ENCODE measurements at regions not wholly inside any gene's neighbourhood (a gene's known extent, or its start where the extent isn't known, plus 50 kb on each side); places are given as distances from the start of the nearest gene placed in this dataset.

GRCh38 chr4:174438711-174439110 lies 83.6 kb downstream of the HPGD start:
- H3K9me3 ChIP-seq (ENCODE audit: control insufficient read depth in 2 of 2, insufficient read depth in 1 of 2, low read depth in 1 of 2, low read length in 1 of 2), result peaks cover 0 to 3% of the 10 kb centered on the region in 2 donors
- DNase-seq (no peak), FAIRE-seq (no peak)
- H3K27me3 ChIP-seq (ENCODE audit: control insufficient read depth in 3 of 3, insufficient read depth in 3 of 3, low read length in 3 of 3), result no peaks in the 10 kb centered on the region
- no peak overlapping the region for H3K27ac ChIP-seq (ENCODE audit: low read depth in 1 of 3, low read length in 2 of 3)
- 91 to 98% (median 94%) methylated on average over 7 of the region's 7 CpGs for WGBS, 3 donors
- H3K4me3 ChIP-seq (ENCODE audit: low read depth in 1 of 3, low read length in 3 of 3), result no peak overlapping the region
- H3K36me3 ChIP-seq (ENCODE audit: control insufficient read depth in 3 of 3, insufficient read depth in 2 of 3, low read depth in 1 of 3, low read length in 3 of 3), result no peaks in the 10 kb centered on the region
- H3K4me1 ChIP-seq (ENCODE audit: control insufficient read depth in 3 of 3, insufficient read depth in 2 of 3, low read depth in 1 of 3, low read length in 2 of 3), result no peaks in the 10 kb centered on the region

- FAIRE-seq (no peak), DNase-seq (no peak)
- no peaks in the 10 kb centered on the region for H3K36me3 ChIP-seq (ENCODE audit: control insufficient read depth in 3 of 3, insufficient read depth in 2 of 3, low read depth in 1 of 3, low read length in 3 of 3)
- H3K4me3 ChIP-seq (ENCODE audit: low read depth in 1 of 3, low read length in 3 of 3), result no peak overlapping the region
- peaks cover 0 to 3% of the 10 kb centered on the region in 2 donors for H3K9me3 ChIP-seq (ENCODE audit: control insufficient read depth in 2 of 2, insufficient read depth in 1 of 2, low read depth in 1 of 2, low read length in 1 of 2)
- H3K27ac ChIP-seq (ENCODE audit: low read depth in 1 of 3, low read length in 2 of 3), result no peak overlapping the region
- no peaks in the 10 kb centered on the region for H3K27me3 ChIP-seq (ENCODE audit: control insufficient read depth in 3 of 3, insufficient read depth in 3 of 3, low read length in 3 of 3)
- H3K4me1 ChIP-seq (ENCODE audit: control insufficient read depth in 3 of 3, insufficient read depth in 2 of 3, low read depth in 1 of 3, low read length in 2 of 3), result no peaks in the 10 kb centered on the region
- 31 to 52% (median 39%) methylated on average over 1 of the region's 1 CpG for WGBS, 3 donors
Measured at GRCh38 chr4:174437749-174438148, 84.5 kb downstream of the HPGD start.

DNA sequence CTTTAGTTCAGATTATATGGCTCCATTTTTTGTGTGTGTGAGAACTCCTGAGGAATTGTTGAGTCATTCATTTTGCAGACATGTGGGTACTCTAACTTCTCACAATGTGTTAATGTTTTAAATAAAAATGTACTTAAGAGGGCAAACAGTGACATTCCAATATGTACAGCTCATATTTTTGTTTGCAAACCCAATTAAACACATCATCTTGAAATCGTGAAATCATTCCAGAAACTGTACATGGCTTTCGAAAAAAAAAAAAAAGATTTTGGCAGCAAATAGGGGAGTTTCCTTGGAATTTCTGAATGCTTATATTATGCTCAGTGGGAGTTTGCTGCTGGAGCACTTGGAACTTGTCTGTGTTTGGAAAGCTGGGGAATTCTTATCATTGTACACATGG lies 85.0 kb downstream of the HPGD start:
- Histone ChIP-seq H3K9me3 (ENCODE audit: control insufficient read depth in 2 of 2, insufficient read depth in 1 of 2, low read depth in 1 of 2, low read length in 1 of 2) (peaks cover 0 to 3% of the 10 kb centered on the region in 2 donors), H3K4me1 (ENCODE audit: control insufficient read depth in 3 of 3, insufficient read depth in 2 of 3, low read depth in 1 of 3, low read length in 2 of 3) (no peaks in the 10 kb centered on the region), H3K36me3 (ENCODE audit: control insufficient read depth in 3 of 3, insufficient read depth in 2 of 3, low read depth in 1 of 3, low read length in 3 of 3) (no peaks in the 10 kb centered on the region), H3K27ac (ENCODE audit: low read depth in 1 of 3, low read length in 2 of 3) (no peak overlapping the region), H3K4me3 (ENCODE audit: low read depth in 1 of 3, low read length in 3 of 3) (no peak overlapping the region), H3K27me3 (ENCODE audit: control insufficient read depth in 3 of 3, insufficient read depth in 3 of 3, low read length in 3 of 3) (no peaks in the 10 kb centered on the region)
- FAIRE-seq, result no peak
- DNase-seq, result no peak
- 48 to 74% (median 68%) methylated on average over 2 of the region's 2 CpGs for WGBS, 3 donors

DNA sequence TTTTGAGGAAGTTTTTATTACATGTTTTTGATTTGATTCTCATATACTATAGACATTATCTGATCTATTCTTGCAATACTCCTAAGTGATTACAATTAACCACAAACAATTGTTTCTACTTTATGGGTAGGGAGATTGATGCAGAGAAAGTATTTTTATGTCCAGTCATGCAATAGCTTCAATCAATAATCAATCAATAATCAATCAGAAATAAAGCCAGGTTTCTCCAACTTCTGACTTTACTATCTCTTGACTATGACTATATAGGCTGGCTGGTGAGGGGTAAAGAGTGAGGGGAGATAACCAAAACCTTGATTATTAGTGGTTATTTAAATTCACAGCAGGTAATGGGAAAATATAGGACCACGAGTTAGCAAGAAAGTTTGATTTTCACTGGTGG lies 85.9 kb downstream of the HPGD start:
- H3K9me3 ChIP-seq (ENCODE audit: control insufficient read depth in 2 of 2, insufficient read depth in 1 of 2, low read depth in 1 of 2, low read length in 1 of 2), result no peaks in the 10 kb centered on the region
- 86 to 89% (median 87%) methylated on average over 1 of the region's 1 CpG for WGBS, 3 donors
- no peak overlapping the region for H3K4me3 ChIP-seq (ENCODE audit: low read depth in 1 of 3, low read length in 3 of 3)
- no peak overlapping the region for H3K27ac ChIP-seq (ENCODE audit: low read depth in 1 of 3, low read length in 2 of 3)
- DNase-seq, result no peak
- no peaks in the 10 kb centered on the region for H3K36me3 ChIP-seq (ENCODE audit: control insufficient read depth in 3 of 3, insufficient read depth in 2 of 3, low read depth in 1 of 3, low read length in 3 of 3)
- FAIRE-seq, result no peak
- no peaks in the 10 kb centered on the region for H3K27me3 ChIP-seq (ENCODE audit: control insufficient read depth in 3 of 3, insufficient read depth in 3 of 3, low read length in 3 of 3)
- no peaks in the 10 kb centered on the region for H3K4me1 ChIP-seq (ENCODE audit: control insufficient read depth in 3 of 3, insufficient read depth in 2 of 3, low read depth in 1 of 3, low read length in 2 of 3)

- 83 to 98% (median 85%) methylated on average over 2 of the region's 2 CpGs for WGBS, 3 donors
- no peak overlapping the region for H3K4me3 ChIP-seq (ENCODE audit: low read depth in 1 of 3, low read length in 3 of 3)
- FAIRE-seq, result no peak
Measured at GRCh38 chr4:174435974-174436373, 86.3 kb downstream of the HPGD start.

DNA sequence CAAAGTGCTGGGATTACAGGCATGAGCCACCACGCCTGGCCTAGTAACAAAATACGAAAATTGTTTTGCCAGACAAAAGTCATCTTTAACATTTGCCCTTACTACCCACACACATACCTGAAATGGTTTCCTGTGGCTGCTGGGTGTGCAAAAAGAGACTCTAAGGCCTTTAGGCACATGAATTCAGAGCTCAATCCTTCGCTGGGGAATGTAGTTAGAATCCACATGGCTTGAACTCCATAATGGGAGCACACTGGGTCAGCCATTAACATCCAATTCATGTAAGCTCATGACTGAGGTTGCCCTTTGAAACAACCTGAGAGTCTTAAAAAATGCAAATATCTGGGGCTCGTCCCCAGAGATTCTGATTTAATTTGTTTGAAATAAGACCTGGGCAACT lies 87.8 kb downstream of the HPGD start:
- FAIRE-seq, result no peak
- DNase-seq, result no peak

More at GRCh38 chr4:174435974-174436373, 86.3 kb downstream of the HPGD start:
- no peak for DNase-seq
- H3K4me1 ChIP-seq (ENCODE audit: control insufficient read depth in 3 of 3, insufficient read depth in 2 of 3, low read depth in 1 of 3, low read length in 2 of 3), result no peaks in the 10 kb centered on the region
- no peak overlapping the region for H3K27ac ChIP-seq (ENCODE audit: low read depth in 1 of 3, low read length in 2 of 3)
- H3K9me3 ChIP-seq (ENCODE audit: control insufficient read depth in 2 of 2, insufficient read depth in 1 of 2, low read depth in 1 of 2, low read length in 1 of 2), result no peaks in the 10 kb centered on the region
- no peaks in the 10 kb centered on the region for H3K36me3 ChIP-seq (ENCODE audit: control insufficient read depth in 3 of 3, insufficient read depth in 2 of 3, low read depth in 1 of 3, low read length in 3 of 3)
- H3K27me3 ChIP-seq (ENCODE audit: control insufficient read depth in 3 of 3, insufficient read depth in 3 of 3, low read length in 3 of 3), result no peaks in the 10 kb centered on the region

DNA sequence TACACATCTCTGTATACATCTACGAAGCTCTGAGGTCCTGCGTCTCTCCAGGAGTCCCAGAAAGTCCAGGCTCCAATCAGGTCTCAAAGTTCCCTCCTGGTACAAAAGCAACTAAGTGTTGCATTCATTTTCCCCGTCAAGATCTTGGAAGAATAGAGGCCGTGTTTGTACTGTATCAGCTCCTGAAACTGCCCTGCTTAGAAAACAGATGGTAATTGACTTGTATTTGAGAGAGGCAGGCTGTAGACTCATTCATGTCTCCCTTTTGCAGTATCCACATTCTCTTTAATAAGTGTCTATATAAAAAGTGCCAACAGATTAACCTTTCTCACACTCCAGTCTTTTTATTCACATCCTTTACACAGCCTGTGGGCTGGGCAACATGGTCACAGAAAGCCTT lies 91.7 kb downstream of the HPGD start:
- Histone ChIP-seq H3K36me3 (ENCODE audit: control insufficient read depth in 3 of 3, insufficient read depth in 2 of 3, low read depth in 1 of 3, low read length in 3 of 3) (no peaks in the 10 kb centered on the region), H3K4me1 (ENCODE audit: control insufficient read depth in 3 of 3, insufficient read depth in 2 of 3, low read depth in 1 of 3, low read length in 2 of 3) (no peaks in the 10 kb centered on the region), H3K9me3 (ENCODE audit: control insufficient read depth in 2 of 2, insufficient read depth in 1 of 2, low read depth in 1 of 2, low read length in 1 of 2) (no peaks in the 10 kb centered on the region), H3K4me3 (ENCODE audit: low read depth in 1 of 3, low read length in 3 of 3) (no peak overlapping the region), H3K27me3 (ENCODE audit: control insufficient read depth in 3 of 3, insufficient read depth in 3 of 3, low read length in 3 of 3) (no peaks in the 10 kb centered on the region), H3K27ac (ENCODE audit: low read depth in 1 of 3, low read length in 2 of 3) (no peak overlapping the region)
- no peak for FAIRE-seq
- no peak for DNase-seq
- WGBS, 3 donors, result 85 to 90% (median 85%) methylated on average over 4 of the region's 4 CpGs

More for the DNA sequence above, 87.8 kb downstream of the HPGD start:
- H3K4me3 ChIP-seq (ENCODE audit: low read depth in 1 of 3, low read length in 3 of 3), result no peak overlapping the region
- H3K27me3 ChIP-seq (ENCODE audit: control insufficient read depth in 3 of 3, insufficient read depth in 3 of 3, low read length in 3 of 3), result no peaks in the 10 kb centered on the region
- no peaks in the 10 kb centered on the region for H3K9me3 ChIP-seq (ENCODE audit: control insufficient read depth in 2 of 2, insufficient read depth in 1 of 2, low read depth in 1 of 2, low read length in 1 of 2)
- no peaks in the 10 kb centered on the region for H3K4me1 ChIP-seq (ENCODE audit: control insufficient read depth in 3 of 3, insufficient read depth in 2 of 3, low read depth in 1 of 3, low read length in 2 of 3)
- H3K36me3 ChIP-seq (ENCODE audit: control insufficient read depth in 3 of 3, insufficient read depth in 2 of 3, low read depth in 1 of 3, low read length in 3 of 3), result no peaks in the 10 kb centered on the region
- WGBS, 3 donors, result 83 to 93% (median 88%) methylated on average over 4 of the region's 4 CpGs
- no peak overlapping the region for H3K27ac ChIP-seq (ENCODE audit: low read depth in 1 of 3, low read length in 2 of 3)

DNA sequence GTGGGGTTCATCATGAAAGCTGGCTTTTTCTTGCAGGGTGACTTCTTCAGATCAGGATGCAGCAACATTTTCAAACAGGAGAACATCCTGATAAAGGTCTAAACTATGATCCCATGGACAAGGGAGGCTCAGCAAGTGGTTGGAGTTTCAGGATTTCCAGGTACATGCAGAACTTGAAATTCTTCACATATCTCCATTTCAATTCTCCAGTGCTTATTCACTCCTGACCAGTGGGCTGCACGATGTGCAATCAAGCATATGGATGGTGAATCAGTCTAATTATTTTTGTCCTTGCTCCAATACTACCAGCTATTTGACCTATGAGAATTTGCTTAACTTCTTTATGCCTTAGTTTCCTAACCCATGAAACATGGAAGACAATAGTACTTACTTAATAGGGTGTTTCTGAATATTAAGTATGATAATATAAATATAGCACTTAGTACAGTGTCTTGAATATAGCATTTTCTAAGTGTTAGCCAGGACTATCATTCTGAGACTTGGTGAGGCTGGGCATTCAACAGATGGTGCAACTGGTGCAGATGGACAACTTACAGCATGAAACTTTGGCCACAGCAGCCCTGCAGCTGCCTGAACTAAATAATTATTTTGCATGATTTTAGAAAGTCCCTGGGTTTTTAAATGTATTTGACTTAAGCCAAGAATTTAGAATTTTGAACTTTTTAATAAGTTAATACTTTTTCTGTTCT lies 92.4 kb downstream of the HPGD start:
- Histone ChIP-seq H3K27ac (ENCODE audit: low read depth in 1 of 3, low read length in 2 of 3) (no peak overlapping the region), H3K9me3 (ENCODE audit: control insufficient read depth in 2 of 2, insufficient read depth in 1 of 2, low read depth in 1 of 2, low read length in 1 of 2) (no peaks in the 10 kb centered on the region), H3K4me3 (ENCODE audit: low read depth in 1 of 3, low read length in 3 of 3) (no peak overlapping the region), H3K36me3 (ENCODE audit: control insufficient read depth in 3 of 3, insufficient read depth in 2 of 3, low read depth in 1 of 3, low read length in 3 of 3) (no peaks in the 10 kb centered on the region), H3K4me1 (ENCODE audit: control insufficient read depth in 3 of 3, insufficient read depth in 2 of 3, low read depth in 1 of 3, low read length in 2 of 3) (no peaks in the 10 kb centered on the region), H3K27me3 (ENCODE audit: control insufficient read depth in 3 of 3, insufficient read depth in 3 of 3, low read length in 3 of 3) (no peaks in the 10 kb centered on the region)
- no peak for DNase-seq
- WGBS, 3 donors, result 85 to 92% (median 91%) methylated on average over 1 of the region's 1 CpG
- FAIRE-seq, result no peak

- no peaks in the 10 kb centered on the region for H3K4me1 ChIP-seq (ENCODE audit: control insufficient read depth in 3 of 3, insufficient read depth in 2 of 3, low read depth in 1 of 3, low read length in 2 of 3)
- FAIRE-seq, result no peak
- no peaks in the 10 kb centered on the region for H3K27me3 ChIP-seq (ENCODE audit: control insufficient read depth in 3 of 3, insufficient read depth in 3 of 3, low read length in 3 of 3)
- H3K36me3 ChIP-seq (ENCODE audit: control insufficient read depth in 3 of 3, insufficient read depth in 2 of 3, low read depth in 1 of 3, low read length in 3 of 3), result no peaks in the 10 kb centered on the region
- no peak for DNase-seq
- H3K4me3 ChIP-seq (ENCODE audit: low read depth in 1 of 3, low read length in 3 of 3), result no peak overlapping the region
- H3K27ac ChIP-seq (ENCODE audit: low read depth in 1 of 3, low read length in 2 of 3), result no peak overlapping the region
- 73 to 80% (median 79%) methylated on average over 4 of the region's 4 CpGs for WGBS, 3 donors
- no peaks in the 10 kb centered on the region for H3K9me3 ChIP-seq (ENCODE audit: control insufficient read depth in 2 of 2, insufficient read depth in 1 of 2, low read depth in 1 of 2, low read length in 1 of 2)
Measured at GRCh38 chr4:174427571-174428140, 94.6 kb downstream of the HPGD start.

Data from small intestine (tissue), 7 donors.